ENCODE measurements at regions not wholly inside any gene's neighbourhood (a gene's known extent, or its start where the extent isn't known, plus 50 kb on each side); places are given as distances from the start of the nearest gene placed in this dataset.

DNA sequence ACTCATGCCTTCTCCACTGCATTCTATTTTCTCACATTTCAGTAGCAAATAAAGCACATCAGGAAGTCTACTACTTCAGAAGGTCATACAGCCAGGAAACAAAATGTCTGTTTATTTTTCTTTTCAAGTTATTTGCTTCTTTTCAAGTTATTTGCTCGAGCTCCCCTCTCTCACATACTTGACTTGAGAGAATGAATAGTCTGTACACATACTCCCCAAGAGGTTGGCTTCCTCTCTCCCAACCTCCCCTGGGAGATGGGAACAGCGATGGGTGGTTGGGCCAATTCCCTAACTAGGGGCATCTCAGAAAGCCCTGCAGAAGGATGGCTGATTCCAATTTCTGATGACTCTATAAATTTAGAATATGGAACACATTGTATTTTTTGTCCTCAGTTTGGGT is 64.7 kb upstream of the PTPN13 start:
- no peak for DNase-seq

DNA sequence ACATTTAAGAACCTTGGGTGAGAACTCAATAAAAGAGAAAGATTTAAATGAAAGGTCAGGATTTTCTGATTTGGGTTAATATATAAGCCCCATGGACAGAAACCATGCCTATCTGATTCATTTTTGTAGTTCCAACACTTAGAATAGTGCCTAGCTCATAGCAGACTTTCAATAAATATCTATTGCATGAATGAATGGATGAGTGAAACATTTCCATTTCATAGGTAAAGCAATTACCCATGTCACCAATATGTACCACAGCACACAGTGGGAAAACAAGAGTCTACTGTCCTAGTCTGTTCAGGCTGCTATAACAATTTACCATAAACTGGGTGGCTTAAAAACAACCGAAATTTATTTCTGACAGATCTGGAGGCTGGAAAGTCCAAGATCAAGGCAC is 63.9 kb upstream of the PTPN13 start:
- DNase-seq: no peak

GRCh38 chr4:86531440-86531839 is 62.7 kb upstream of the PTPN13 start:
- DNase-seq: no peak

GRCh38 chr4:86532851-86533250 is 61.3 kb upstream of the PTPN13 start:
- DNase-seq: no peak

- no peak for DNase-seq
These were observed 58.0 kb upstream of the PTPN13 start for GRCh38 chr4:86536151-86536550.

GRCh38 chr4:86542319-86543027 is 51.6 kb upstream of the PTPN13 start:
- no peak for DNase-seq

GRCh38 chr4:86543080-86543479 is 51.0 kb upstream of the PTPN13 start:
- no peak for DNase-seq

DNA sequence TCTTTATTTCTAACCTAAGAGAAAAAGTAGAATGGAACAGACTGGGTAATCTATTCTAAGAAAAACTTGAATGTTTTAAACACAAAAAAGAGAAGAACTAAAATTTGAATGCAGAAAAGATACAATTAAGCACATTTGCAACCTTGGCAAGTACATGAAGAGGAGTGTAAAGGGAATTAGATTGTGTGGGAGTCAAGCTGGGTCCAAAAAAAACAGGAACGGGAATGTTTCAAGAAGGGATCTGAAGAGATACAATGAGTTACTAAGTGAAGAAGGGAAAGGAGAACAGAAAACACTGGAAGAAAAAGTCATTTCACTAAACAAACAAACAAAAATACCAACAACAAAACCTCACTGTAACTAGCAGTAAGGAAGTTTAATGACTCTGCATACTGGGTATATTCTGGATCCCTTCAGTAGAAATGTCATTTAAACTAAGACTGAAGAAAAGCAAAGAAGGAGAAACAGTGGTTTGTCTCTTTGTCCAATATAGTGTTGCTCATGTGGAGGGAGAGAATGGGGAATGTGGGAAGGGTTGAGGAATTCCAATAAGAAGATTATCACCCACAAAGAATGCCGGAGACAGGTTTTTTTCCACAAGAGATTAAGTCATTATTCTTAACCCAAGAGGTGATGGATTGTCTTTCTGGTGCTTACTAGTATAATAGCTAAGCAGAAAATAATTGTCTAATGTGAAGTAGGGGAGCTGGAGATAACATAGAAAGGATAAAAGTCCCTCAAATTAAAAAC is 50.4 kb upstream of the PTPN13 start:
- DNase-seq: no peak

GRCh38 chr4:86544310-86544966 is 49.7 kb upstream of the PTPN13 start:
- no peak for DNase-seq

Measured in right hindlimb (tissue), 1 donor.